ENCODE measurements at regions not wholly inside any gene's neighbourhood (a gene's known extent, or its start where the extent isn't known, plus 50 kb on each side); places are given as distances from the start of the nearest gene placed in this dataset.
A peak's percentile ranks its signal among the peaks of the same experiment; 100 is the strongest.
"Not testable (repeated sequence)": the region's sequence is repeated elsewhere in the genome, so short reads cannot be mapped to it uniquely, and the experiment has no call there.

GRCh38 chr6:71707059-71707458 lies 179.3 kb upstream of the RIMS1 start:
- no peak for DNase-seq (ENCODE audit: low read depth in 2 of 2)

GRCh38 chr6:71720705-71721104 lies 165.6 kb upstream of the RIMS1 start:
- DNase-seq (ENCODE audit: low read depth in 2 of 2): no peak

GRCh38 chr6:71721642-71722041 lies 164.7 kb upstream of the RIMS1 start:
- DNase-seq (ENCODE audit: low read depth in 2 of 2): peak; percentile 54 to 55

DNA sequence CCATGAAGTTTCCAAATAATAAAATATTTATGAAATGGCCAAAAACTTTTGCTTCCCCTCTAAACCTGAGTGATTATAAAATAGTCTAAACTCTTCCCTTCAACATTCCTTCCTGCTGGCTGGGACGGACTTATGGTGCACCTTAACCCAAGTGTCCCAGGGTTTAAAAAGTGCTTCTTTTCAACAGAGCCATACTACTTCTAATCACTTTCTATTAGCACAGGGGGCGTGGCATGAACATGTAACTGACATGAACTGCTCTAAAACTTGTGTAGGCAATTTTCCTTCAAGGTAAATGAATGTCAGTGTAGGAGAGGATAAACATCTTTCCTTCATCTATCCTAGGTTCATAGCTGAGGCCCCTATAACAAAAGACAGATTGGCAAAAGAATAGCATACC lies 163.6 kb upstream of the RIMS1 start:
- DNase-seq (ENCODE audit: low read depth in 2 of 2): no peak

GRCh38 chr6:71724456-71725125 lies 161.8 kb upstream of the RIMS1 start:
- no peak for DNase-seq (ENCODE audit: low read depth in 2 of 2)

GRCh38 chr6:71725126-71725470 lies 161.3 kb upstream of the RIMS1 start:
- DNase-seq (ENCODE audit: low read depth in 2 of 2): no peak

GRCh38 chr6:71726121-71726520 lies 160.2 kb upstream of the RIMS1 start:
- DNase-seq (ENCODE audit: low read depth in 2 of 2): no peak

DNA sequence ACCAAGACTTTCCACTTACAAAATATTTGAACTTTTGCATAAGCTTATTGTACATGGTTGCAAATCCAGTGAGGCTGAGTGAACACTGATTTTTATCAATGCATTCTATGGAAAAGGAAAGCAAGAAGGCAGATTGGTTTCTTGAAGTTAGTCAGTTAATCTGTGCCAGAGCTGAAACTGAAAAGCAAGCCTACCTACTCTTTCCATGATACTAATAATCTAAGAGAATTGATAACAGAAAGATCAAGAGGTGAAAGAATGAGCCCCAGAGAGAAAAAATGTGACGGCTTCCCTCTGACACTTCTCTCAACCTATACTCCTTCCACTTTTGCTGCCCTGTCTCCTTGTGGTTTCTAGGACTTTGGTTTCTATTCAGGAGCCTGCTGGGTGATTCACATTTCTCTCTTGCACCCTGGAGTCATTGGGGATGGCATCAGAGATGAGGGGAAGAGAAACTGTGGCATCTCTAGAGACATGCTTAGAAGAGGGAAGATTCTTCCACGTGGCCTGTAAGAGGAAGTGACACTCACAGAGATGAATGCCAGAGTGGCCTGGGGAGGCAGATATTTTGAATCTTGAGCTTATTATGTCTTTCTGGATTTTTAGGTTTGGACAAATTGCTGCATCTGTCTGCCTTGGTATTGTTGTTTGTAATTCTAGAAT lies 158.6 kb upstream of the RIMS1 start:
- no peak for DNase-seq (ENCODE audit: low read depth in 2 of 2)

DNA sequence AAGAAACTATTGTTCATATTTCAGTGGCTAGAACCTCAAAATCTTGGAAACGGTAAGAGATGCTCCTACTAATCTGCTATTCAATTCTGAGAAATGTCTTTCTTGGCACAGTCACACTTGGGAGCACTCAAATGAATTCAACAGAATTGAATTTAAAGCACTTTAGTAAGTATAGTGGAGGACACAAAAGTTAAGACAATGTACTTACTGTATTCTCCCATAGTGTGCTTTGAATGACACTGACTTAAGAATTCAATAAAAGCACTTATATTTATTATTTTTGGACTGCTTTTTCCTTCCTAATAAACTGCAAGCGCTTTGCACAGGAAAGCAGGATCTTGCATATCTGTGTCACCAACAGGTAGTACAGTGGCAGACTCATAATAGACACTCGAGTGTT lies 156.1 kb upstream of the RIMS1 start:
- DNase-seq (ENCODE audit: low read depth in 2 of 2): no peak

GRCh38 chr6:71733970-71734899 lies 152.1 kb upstream of the RIMS1 start:
- DNase-seq (ENCODE audit: low read depth in 2 of 2): no peak

DNA sequence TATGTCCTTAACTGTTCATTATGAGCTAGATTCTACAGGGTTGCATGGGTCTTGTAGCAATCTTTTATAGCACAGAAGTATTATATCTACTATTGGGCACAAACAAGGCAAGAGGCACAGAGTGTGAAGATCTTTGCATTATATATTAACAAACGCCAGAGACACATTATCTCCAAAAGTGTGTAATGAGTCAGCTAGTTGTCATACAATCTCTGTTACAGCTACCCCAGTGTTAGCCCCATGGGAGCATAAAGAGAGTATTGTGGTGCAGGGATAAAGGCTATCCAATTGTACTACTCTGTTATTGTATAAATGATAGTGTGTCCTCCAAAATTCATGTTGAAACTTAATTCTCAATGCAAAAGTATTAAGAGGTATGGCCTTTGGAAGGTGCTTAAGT lies 148.4 kb upstream of the RIMS1 start:
- no peak for DNase-seq (ENCODE audit: low read depth in 2 of 2)

DNA sequence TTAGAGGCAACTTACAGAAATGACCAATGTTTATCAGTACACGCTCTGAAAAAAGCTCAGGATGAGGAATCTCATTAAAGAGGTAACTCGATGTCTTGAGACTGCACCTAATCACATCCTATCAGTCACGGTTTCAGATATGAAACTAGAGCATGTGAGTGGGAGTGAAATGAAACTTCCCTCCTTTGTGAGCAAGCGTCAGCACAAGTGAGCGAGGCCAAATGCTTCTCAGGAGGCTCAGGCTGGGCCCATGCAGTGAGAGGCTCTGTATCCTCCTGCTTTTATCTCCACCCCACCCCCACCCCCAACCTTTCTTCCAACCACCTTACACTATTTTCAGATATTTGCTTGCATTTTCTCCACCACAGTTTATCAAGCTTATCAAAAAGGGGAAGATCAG lies 140.8 kb upstream of the RIMS1 start:
- DNase-seq (ENCODE audit: low read depth in 2 of 2): no peak

- DNase-seq (ENCODE audit: low read depth in 2 of 2): no peak
These were observed 120.1 kb upstream of the RIMS1 start for GRCh38 chr6:71766146-71766760.

DNA sequence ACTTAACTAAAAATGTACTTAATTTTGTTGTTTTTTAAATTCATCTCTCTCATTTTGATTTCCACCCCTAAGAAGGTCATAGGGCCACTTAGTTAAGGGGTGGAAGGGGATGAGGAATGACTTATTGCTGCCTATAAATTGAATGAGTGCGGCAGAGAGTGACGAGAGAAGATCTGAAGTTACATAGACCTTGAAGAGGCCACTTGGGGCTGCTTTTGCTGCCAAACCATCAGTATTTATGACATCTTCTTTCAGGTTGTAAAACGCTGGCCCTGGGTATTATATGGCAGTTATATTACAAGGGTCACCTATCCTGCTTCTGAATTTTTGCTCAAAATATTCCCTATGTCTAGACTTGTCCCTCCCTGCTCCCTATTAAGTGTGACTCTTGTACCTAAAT lies 119.6 kb upstream of the RIMS1 start:
- DNase-seq (ENCODE audit: low read depth in 2 of 2): no peak

DNA sequence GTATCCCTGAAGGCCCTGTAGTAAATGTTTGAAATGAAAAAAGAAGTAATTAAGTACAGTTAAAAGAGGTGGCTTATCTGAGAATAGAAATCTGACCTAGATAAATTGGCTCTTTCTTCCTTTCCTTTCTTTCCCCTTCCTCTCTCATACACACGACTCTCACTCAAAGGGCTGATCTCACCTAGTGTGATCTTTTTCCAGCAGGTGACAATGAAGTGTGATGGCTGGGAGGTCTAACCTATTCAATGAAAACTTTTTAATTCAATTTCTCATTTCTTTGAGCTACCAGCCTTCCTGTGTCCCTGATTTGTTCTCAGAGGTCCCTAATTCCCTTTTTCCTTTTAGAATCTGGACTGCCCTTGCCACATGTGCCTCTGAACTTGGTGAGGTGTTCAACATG lies 118.0 kb upstream of the RIMS1 start:
- DNase-seq (ENCODE audit: low read depth in 2 of 2): no peak

- no peak for DNase-seq (ENCODE audit: low read depth in 2 of 2)
These were observed 77.5 kb upstream of the RIMS1 start for GRCh38 chr6:71808865-71809264.

DNA sequence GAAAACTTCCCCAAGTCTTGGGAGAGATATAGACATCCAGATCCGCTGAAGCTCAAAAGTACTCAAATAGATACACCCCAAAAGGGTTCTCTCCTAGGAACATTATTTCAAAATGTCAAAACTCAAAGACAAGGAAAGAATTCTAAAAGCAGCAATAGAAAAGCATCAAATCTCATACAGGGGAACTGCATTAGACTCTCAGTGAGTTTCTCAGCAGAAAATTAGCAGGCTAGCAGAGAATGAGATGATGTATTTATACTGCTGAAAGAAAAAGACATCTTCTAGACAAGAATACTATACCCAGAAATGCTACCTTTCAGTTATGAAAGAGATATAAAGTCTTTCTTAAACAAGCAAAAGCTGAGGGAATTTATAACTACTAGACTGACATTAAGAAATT lies 75.5 kb upstream of the RIMS1 start:
- no peak for DNase-seq (ENCODE audit: low read depth in 2 of 2)

DNA sequence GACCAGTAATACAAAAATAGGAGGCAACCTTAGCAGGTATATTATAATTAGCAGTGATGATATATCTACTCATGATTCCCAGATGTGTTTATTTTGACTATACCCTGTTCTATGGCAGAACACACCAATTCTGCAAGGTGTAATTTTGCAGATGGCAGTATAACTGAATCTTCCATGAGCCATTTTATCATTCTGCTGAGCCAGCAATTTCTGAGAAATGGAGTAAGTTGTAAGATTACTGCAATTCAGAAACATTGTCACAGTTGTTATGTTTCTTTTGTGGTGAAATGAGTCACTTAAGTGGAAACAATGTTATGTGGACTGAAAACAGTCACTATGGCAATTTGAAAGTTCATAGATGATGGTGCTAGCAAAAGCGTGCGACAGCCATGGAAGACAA lies 63.7 kb upstream of the RIMS1 start:
- no peak for DNase-seq (ENCODE audit: low read depth in 2 of 2)

- DNase-seq (ENCODE audit: low read depth in 2 of 2): not testable (repeated sequence)
These were observed 54.1 kb upstream of the RIMS1 start for GRCh38 chr6:71832110-71832764.
